GM08714 (cell line): ENCODE measurements at regions not wholly inside any gene's neighbourhood (a gene's known extent, or its start where the extent isn't known, plus 50 kb on each side); places are given as distances from the start of the nearest gene placed in this dataset.

Experiments
- H3K4me3 ChIP-seq: fragments of 200-500 bp; sonication (Bioruptor generic); 2 replicates; pipeline ENCODE4 v1.5.1; 2014; ENCODE audit warnings: mild to moderate bottlenecking, low read length, inconsistent platforms
- ZNF274 ChIP-seq: IDR thresholded peaks from 2 replicates; pipeline ENCODE4 v1.6.1; 2012; ENCODE audit warnings: mild to moderate bottlenecking, low read depth, low read length

GRCh38 chr15:46315434-46315833, 680.6 kb downstream of the SQOR start:
- H3K4me3 ChIP-seq: no peak overlapping the region
- TF ChIP-seq ZNF274: no peak

- TF ChIP-seq ZNF274: no peak
Measured at GRCh38 chr15:46316024-46316423, 681.2 kb downstream of the SQOR start.

GRCh38 chr15:46317029-46317428, 682.2 kb downstream of the SQOR start:
- TF ChIP-seq ZNF274: no peak

More at GRCh38 chr15:46316024-46316423, 681.2 kb downstream of the SQOR start:
- no peak overlapping the region for H3K4me3 ChIP-seq

GRCh38 chr15:46322753-46323152, 687.9 kb downstream of the SQOR start:
- no peak overlapping the region for H3K4me3 ChIP-seq
- TF ChIP-seq ZNF274: no peak

More at GRCh38 chr15:46317029-46317428, 682.2 kb downstream of the SQOR start:
- no peak overlapping the region for H3K4me3 ChIP-seq

GRCh38 chr15:46326173-46326572, 691.3 kb downstream of the SQOR start:
- H3K4me3 ChIP-seq: no peak overlapping the region
- no peak for TF ChIP-seq ZNF274

GRCh38 chr15:46328821-46329220, 694.0 kb downstream of the SQOR start:
- no peak for TF ChIP-seq ZNF274
- H3K4me3 ChIP-seq: no peak overlapping the region

- no peak overlapping the region for H3K4me3 ChIP-seq
- no peak for TF ChIP-seq ZNF274
Measured at GRCh38 chr15:46329876-46330275, 695.0 kb downstream of the SQOR start.

GRCh38 chr15:46331546-46331945, 696.7 kb downstream of the SQOR start:
- TF ChIP-seq ZNF274: no peak
- no peak overlapping the region for H3K4me3 ChIP-seq

GRCh38 chr15:46343196-46343935, 708.5 kb downstream of the SQOR start:
- TF ChIP-seq ZNF274: no peak
- H3K4me3 ChIP-seq: no peak overlapping the region

- no peak for TF ChIP-seq ZNF274
- H3K4me3 ChIP-seq: no peak overlapping the region
Measured at GRCh38 chr15:46344115-46344724, 709.4 kb downstream of the SQOR start.

- TF ChIP-seq ZNF274: no peak
- H3K4me3 ChIP-seq: no peak overlapping the region
Measured at GRCh38 chr15:46344915-46345314, 710.1 kb downstream of the SQOR start.

- H3K4me3 ChIP-seq: no peak overlapping the region
- TF ChIP-seq ZNF274: no peak
Measured at GRCh38 chr15:46354443-46354842, 719.6 kb downstream of the SQOR start.

GRCh38 chr15:46365572-46365971, 730.7 kb downstream of the SQOR start:
- no peak for TF ChIP-seq ZNF274
- H3K4me3 ChIP-seq: no peak overlapping the region

GRCh38 chr15:46366360-46367007, 731.7 kb downstream of the SQOR start:
- no peak overlapping the region for H3K4me3 ChIP-seq
- no peak for TF ChIP-seq ZNF274

GRCh38 chr15:46383978-46384377, 749.1 kb downstream of the SQOR start:
- H3K4me3 ChIP-seq: no peak overlapping the region
- TF ChIP-seq ZNF274: no peak

GRCh38 chr15:46386356-46386755, 751.5 kb downstream of the SQOR start:
- no peak overlapping the region for H3K4me3 ChIP-seq
- TF ChIP-seq ZNF274: no peak
